HEK293 (cell line): ENCODE measurements at regions not wholly inside any gene's neighbourhood (a gene's known extent, or its start where the extent isn't known, plus 50 kb on each side); places are given as distances from the start of the nearest gene placed in this dataset.

ENCODE experiments used
- CTCF ChIA-PET: fragments of 350-600 bp; formaldehyde crosslinking; extraction: SDS; loops from one replicate; lab custom pipeline; 2021; ENCODE audit warnings: antibody characterized with exemption; lab: Yijun Ruan, JAX
- POLR2A ChIA-PET: fragments of 300-600 bp; formaldehyde crosslinking; extraction: SDS; loops from one replicate; lab custom pipeline; 2020; ENCODE audit warnings: antibody characterized with exemption, inconsistent platforms; lab: Yijun Ruan, JAX
- H3K27ac ChIP-seq: fragments of 200-500 bp; sonication (Bioruptor generic); 2 replicates; pipeline ENCODE4 v1.5.1; 2014; ENCODE audit warnings: low read depth, low read length, control low read depth, inconsistent platforms; ENCODE audit errors: extremely low read depth
- H3K36me3 ChIP-seq, 2 experiments: fragments of 200-500 bp in 1 of 2; sonication (Bioruptor generic) in 1 of 2; 1 replicate in 1 of 2; 2 replicates in 1 of 2; pipeline ENCODE4 v1.5.1; 2014 to 2017; ENCODE audit warnings: inconsistent platforms in 2 of 2, low read length in 2 of 2; ENCODE audit not compliant: control insufficient read depth in 2 of 2, insufficient read depth in 1 of 2
- H3K4me1 ChIP-seq: fragments of 200-500 bp; sonication (Bioruptor generic); 2 replicates; pipeline ENCODE4 v1.5.1; 2014; ENCODE audit warnings: mild to moderate bottlenecking, low read length, inconsistent platforms; ENCODE audit not compliant: control insufficient read depth, insufficient read depth
- H3K4me3 ChIP-seq: 2 replicates; pipeline ENCODE4 v1.5.1; 2011; ENCODE audit warnings: low read depth, mild to moderate bottlenecking, control low read depth, low read length, moderate library complexity
- H3K9me3 ChIP-seq: fragments of 200-500 bp; sonication (Bioruptor generic); 2 replicates; pipeline ENCODE4 v1.5.1; 2014; ENCODE audit warnings: low read depth, low read length, inconsistent platforms; ENCODE audit not compliant: control insufficient read depth, insufficient read depth
- ELK4 ChIP-seq: IDR thresholded peaks from 2 replicates; pipeline ENCODE4 v1.6.1; 2011; ENCODE audit warnings: mild to moderate bottlenecking, low read depth, low read length, borderline replicate concordance
- PRDM1 ChIP-seq: fragments of 450-650 bp; formaldehyde crosslinking; IDR thresholded peaks from 2 replicates; pipeline ENCODE4; 2016; ENCODE audit warnings: missing biosample characterization, missing genetic modification characterization
- TRIM28 ChIP-seq: IDR thresholded peaks from 2 replicates; pipeline ENCODE4 v1.6.1; 2011; ENCODE audit warnings: low read length, control low read depth, borderline replicate concordance
- TSHZ1 ChIP-seq: fragments of 450-650 bp; formaldehyde crosslinking; IDR thresholded peaks from 2 replicates; pipeline ENCODE4 v1.5.1; 2016; ENCODE audit warnings: missing biosample characterization, missing genetic modification characterization, borderline replicate concordance
- ZBTB44 ChIP-seq: fragments of 450-650 bp; IDR thresholded peaks from 2 replicates; pipeline ENCODE4 v1.5.1; 2018; ENCODE audit warnings: missing biosample characterization, mild to moderate bottlenecking, missing genetic modification characterization
- ZEB2 ChIP-seq: fragments of 450-650 bp; formaldehyde crosslinking; IDR thresholded peaks from 2 replicates; pipeline ENCODE4 v1.5.1; 2016; ENCODE audit warnings: missing biosample characterization, missing genetic modification characterization
- ZFHX2 ChIP-seq: fragments of 450-650 bp; formaldehyde crosslinking; conservative IDR thresholded peaks from 2 replicates; pipeline ENCODE4 v1.5.1; 2016; ENCODE audit warnings: missing biosample characterization, missing genetic modification characterization
- ZFP37 ChIP-seq: fragments of 450-650 bp; formaldehyde crosslinking; IDR thresholded peaks from 2 replicates; pipeline ENCODE4 v1.5.1; 2016; ENCODE audit warnings: missing biosample characterization, missing genetic modification characterization
- ZNF169 ChIP-seq: fragments of 450-650 bp; formaldehyde crosslinking; IDR thresholded peaks from 2 replicates; pipeline ENCODE4 v1.5.1; 2016; ENCODE audit warnings: missing biosample characterization, missing genetic modification characterization
- ZNF211 ChIP-seq: fragments of 450-650 bp; formaldehyde crosslinking; IDR thresholded peaks from 2 replicates; pipeline ENCODE4 v1.5.1; 2016; ENCODE audit warnings: low read depth, missing biosample characterization, missing genetic modification characterization
- ZNF354C ChIP-seq: fragments of 450-650 bp; formaldehyde crosslinking; IDR thresholded peaks from 2 replicates; pipeline ENCODE4 v1.5.1; 2016; ENCODE audit warnings: missing biosample characterization, missing genetic modification characterization, low read depth, borderline replicate concordance
- ZNF362 ChIP-seq: fragments of 450-650 bp; formaldehyde crosslinking; IDR thresholded peaks from 2 replicates; pipeline ENCODE4 v1.5.1; 2016; ENCODE audit warnings: missing biosample characterization, missing genetic modification characterization
- ZNF449 ChIP-seq: fragments of 450-650 bp; formaldehyde crosslinking; IDR thresholded peaks from 2 replicates; pipeline ENCODE4 v1.5.1; 2017; ENCODE audit warnings: missing biosample characterization, mild to moderate bottlenecking, missing genetic modification characterization, moderate library complexity
- ZNF48 ChIP-seq: fragments of 450-650 bp; formaldehyde crosslinking; IDR thresholded peaks from 2 replicates; pipeline ENCODE4 v1.5.1; 2016; ENCODE audit warnings: missing biosample characterization, missing genetic modification characterization
- ZNF518A ChIP-seq: fragments of 450-650 bp; formaldehyde crosslinking; conservative IDR thresholded peaks from 2 replicates; pipeline ENCODE4 v1.5.1; 2016; ENCODE audit warnings: low read depth, missing biosample characterization, missing genetic modification characterization
- ZNF555 ChIP-seq: fragments of 450-650 bp; formaldehyde crosslinking; conservative IDR thresholded peaks from 2 replicates; pipeline ENCODE4 v1.5.1; 2017; ENCODE audit warnings: missing biosample characterization, mild to moderate bottlenecking, missing genetic modification characterization, inconsistent platforms
- ZNF596 ChIP-seq: fragments of 450-650 bp; IDR thresholded peaks from 2 replicates; pipeline ENCODE4 v1.5.0; 2018; ENCODE audit warnings: missing biosample characterization, mild to moderate bottlenecking, missing genetic modification characterization, moderate library complexity
- ZNF777 ChIP-seq: fragments of 450-650 bp; formaldehyde crosslinking; IDR thresholded peaks from 2 replicates; pipeline ENCODE4 v1.5.1; 2017; ENCODE audit warnings: missing biosample characterization, missing genetic modification characterization, borderline replicate concordance
- ZNF843 ChIP-seq: fragments of 450-650 bp; formaldehyde crosslinking; IDR thresholded peaks from 2 replicates; pipeline ENCODE4 v1.5.1; 2016; ENCODE audit warnings: missing biosample characterization, missing genetic modification characterization
- ZSCAN30 ChIP-seq: fragments of 450-650 bp; IDR thresholded peaks from 2 replicates; pipeline ENCODE4 v1.5.1; 2018; ENCODE audit warnings: missing biosample characterization, mild to moderate bottlenecking, missing genetic modification characterization, moderate library complexity

- POLR2A ChIA-PET: no interaction called here
- CTCF ChIA-PET: no interaction called here
- H3K4me3 ChIP-seq: no peak overlapping the region
- H3K36me3 ChIP-seq: no peaks in the 10 kb centered on the region
- no peaks in the 10 kb centered on the region for H3K9me3 ChIP-seq
- H3K4me1 ChIP-seq: no peaks in the 10 kb centered on the region
- TF ChIP-seq PRDM1 (tag by site-specific recombination): no peak
- no peak for TF ChIP-seq ELK4
- no peak for TF ChIP-seq ZNF354C
- TF ChIP-seq ZNF518A: no peak
- no peak for TF ChIP-seq ZNF362 (tag by site-specific recombination)
- TF ChIP-seq TSHZ1: no peak
- TF ChIP-seq ZFHX2 (tag by site-specific recombination): no peak
- no peak for TF ChIP-seq ZNF596
- no peak for TF ChIP-seq ZNF48 (tag by site-specific recombination)
- no peak for TF ChIP-seq ZSCAN30
- TF ChIP-seq ZNF211: no peak
- no peak for TF ChIP-seq TRIM28
- no peak for TF ChIP-seq ZEB2
- no peak for TF ChIP-seq ZNF169 (tag by site-specific recombination)
- TF ChIP-seq ZNF777 (tag by site-specific recombination): no peak
- no peak for TF ChIP-seq ZBTB44 (tag by site-specific recombination)
- TF ChIP-seq ZNF843 (tag by site-specific recombination): no peak
- TF ChIP-seq ZNF555 (tag by site-specific recombination): no peak
- TF ChIP-seq ZFP37 (tag by site-specific recombination): no peak
- no peak for TF ChIP-seq ZNF449 (tag by site-specific recombination)
- TF ChIP-seq, all 188 proteins: peak for 0
- no peak overlapping the region for H3K27ac ChIP-seq
Measured at GRCh38 chr13:63044589-63045313, 1629.1 kb upstream of the PCDH20 start.
